H1 (cell line): ENCODE measurements at regions not wholly inside any gene's neighbourhood (a gene's known extent, or its start where the extent isn't known, plus 50 kb on each side); places are given as distances from the start of the nearest gene placed in this dataset.
A peak's percentile ranks its signal among the peaks of the same experiment; 100 is the strongest.

Source experiments
- CTCF ChIA-PET: fragments of 300-600 bp; sonication (Branson Sonifier 250); formaldehyde crosslinking; loops from one replicate; lab custom pipeline; 2021; ENCODE audit not compliant: partially characterized antibody; lab: Charles Lee
- POLR2A ChIA-PET: fragments of 300-600 bp; sonication (Branson Sonifier 250); formaldehyde crosslinking; loops from one replicate; lab custom pipeline; 2021; ENCODE audit warnings: inconsistent platforms; ENCODE audit not compliant: partially characterized antibody; lab: Charles Lee
- DNase-seq, 2 experiments: peaks; one replicate each; pipeline versions ENCODE4 v3.0.0 to v3.0.0-alpha.2; 2010 to 2022; ENCODE audit warnings: low spot score in 2 of 2, low read depth in 1 of 2, mixed read lengths in 1 of 2
- FAIRE-seq: peaks from 2 replicates; lab custom pipeline; 2011; peaks lifted over from hg19 to GRCh38; lab: Jason Lieb, UNC
- H2AFZ ChIP-seq: 2 replicates; pipeline ENCODE4 v1.8.1; 2012; ENCODE audit warnings: low read length, inconsistent platforms
- H2AK5ac ChIP-seq: 2 replicates; pipeline ENCODE4 v1.6.1; 2013; ENCODE audit warnings: low read depth, low read length
- H2BK120ac ChIP-seq: replicated peaks from 2 replicates; pipeline ENCODE3; 2013; ENCODE audit warnings: low read depth, low read length, inconsistent platforms
- H2BK12ac ChIP-seq: 2 replicates; pipeline ENCODE4 v1.6.1; 2013; ENCODE audit warnings: low read depth, low read length
- H2BK15ac ChIP-seq: 2 replicates; pipeline ENCODE4 v1.6.1; 2013; ENCODE audit warnings: low read length
- H2BK20ac ChIP-seq: 2 replicates; pipeline ENCODE4 v1.6.1; 2013; ENCODE audit warnings: low read length
- H2BK5ac ChIP-seq: 2 replicates; pipeline ENCODE4 v1.6.1; 2013; ENCODE audit warnings: low read depth, low read length
- H3K14ac ChIP-seq: 2 replicates; pipeline ENCODE4 v1.6.1; 2013; ENCODE audit warnings: inconsistent platforms; ENCODE audit not compliant: insufficient read length
- H3K18ac ChIP-seq: 2 replicates; pipeline ENCODE4 v1.6.1; 2013; ENCODE audit warnings: low read length; ENCODE audit errors: extremely low read depth
- H3K23ac ChIP-seq: 2 replicates; pipeline ENCODE4 v1.6.1; 2013; ENCODE audit warnings: inconsistent platforms; ENCODE audit not compliant: insufficient read length
- H3K23me2 ChIP-seq: 2 replicates; pipeline ENCODE4 v1.6.1; 2013; ENCODE audit warnings: low read depth, low read length
- H3K27ac ChIP-seq: 2 replicates; pipeline ENCODE4 v1.6.1; 2011; ENCODE audit warnings: low read depth, low read length, inconsistent platforms
- H3K27me3 ChIP-seq, 4 experiments: replicated peaks in 1 of 4; 1 replicate in 1 of 4; 2 replicates in 3 of 4; pipeline versions ENCODE4 v1.6.1 to v1.8.1; 2011 to 2013; ENCODE audit warnings: low read length in 3 of 4, mild to moderate bottlenecking in 3 of 4, inconsistent platforms in 2 of 4, mixed read lengths in 2 of 4, moderate library complexity in 1 of 4; ENCODE audit not compliant: control insufficient read depth in 3 of 4, insufficient read depth in 3 of 4; ENCODE audit errors: extremely low read depth in 1 of 4
- H3K36me3 ChIP-seq, 4 experiments: 2 replicates each; pipeline versions ENCODE4 v1.6.1 to v1.8.1; 2011 to 2013; ENCODE audit warnings: mild to moderate bottlenecking in 4 of 4, low read length in 3 of 4, moderate library complexity in 2 of 4, control low read depth in 1 of 4, inconsistent platforms in 1 of 4; ENCODE audit not compliant: insufficient read depth in 4 of 4, control insufficient read depth in 2 of 4
- H3K4ac ChIP-seq: replicated peaks from 2 replicates; pipeline ENCODE3; 2013; ENCODE audit warnings: low read length, low read depth, mixed read lengths, inconsistent platforms; ENCODE audit not compliant: insufficient read length
- H3K4me1 ChIP-seq, 4 experiments: replicated peaks in 1 of 4; 1 replicate in 1 of 4; 2 replicates in 3 of 4; pipeline versions ENCODE4 v1.6.1 to v1.8.1; 2011 to 2013; ENCODE audit warnings: low read length in 3 of 4, inconsistent platforms in 2 of 4, mixed read lengths in 1 of 4; ENCODE audit not compliant: insufficient read depth in 4 of 4, control insufficient read depth in 3 of 4
- H3K4me2 ChIP-seq, 2 experiments: 2 replicates each; pipeline versions ENCODE4 v1.6.1 to v1.8.1; 2011 to 2013; ENCODE audit warnings: low read depth in 2 of 2, low read length in 2 of 2, control low read depth in 1 of 2, inconsistent platforms in 1 of 2, mild to moderate bottlenecking in 1 of 2; ENCODE audit not compliant: insufficient read depth in 1 of 2
- H3K4me3 ChIP-seq, 4 experiments: fragments of 200-600, 300-600 bp in 1 of 4; sonication (generic), shearing (Covaris generic), sonication (Bioruptor Twin) in 1 of 4; 2 replicates each; pipeline versions ENCODE4 v1.5.1 to v1.8.1; 2011 to 2016; ENCODE audit warnings: low read length in 4 of 4, low read depth in 3 of 4, control low read depth in 2 of 4, inconsistent platforms in 2 of 4, mild to moderate bottlenecking in 2 of 4, mixed read lengths in 1 of 4, moderate library complexity in 1 of 4; ENCODE audit not compliant: insufficient read depth in 2 of 4; ENCODE audit errors: extremely low read depth in 1 of 4
- H3K56ac ChIP-seq: replicated peaks from 2 replicates; pipeline ENCODE3; 2013; ENCODE audit warnings: low read depth, mild to moderate bottlenecking, mixed read lengths, low read length, inconsistent platforms; ENCODE audit not compliant: insufficient read length
- H3K79me1 ChIP-seq: 2 replicates; pipeline ENCODE4 v1.6.1; 2013; ENCODE audit warnings: low read depth, low read length, control low read depth
- H3K79me2 ChIP-seq, 2 experiments: 2 replicates each; pipeline versions ENCODE4 v1.6.1 to v1.8.1; 2012 to 2013; ENCODE audit warnings: low read length in 2 of 2, mild to moderate bottlenecking in 2 of 2, inconsistent platforms in 1 of 2; ENCODE audit not compliant: insufficient read depth in 2 of 2, control insufficient read depth in 1 of 2
- H3K9ac ChIP-seq, 4 experiments: replicated peaks in 1 of 4; 1 replicate in 1 of 4; 2 replicates in 3 of 4; pipeline versions ENCODE4 v1.6.1 to v1.8.1; 2011 to 2013; ENCODE audit warnings: low read depth in 3 of 4, low read length in 3 of 4, control low read depth in 2 of 4, mild to moderate bottlenecking in 2 of 4, moderate library complexity in 2 of 4, inconsistent platforms in 1 of 4; ENCODE audit errors: extremely low read depth in 1 of 4
- H3K9me3 ChIP-seq, 2 experiments: 2 replicates each; pipeline versions ENCODE4 v1.6.1 to v1.8.1; 2012 to 2013; ENCODE audit warnings: mild to moderate bottlenecking in 2 of 2, moderate library complexity in 2 of 2, control low read depth in 1 of 2, inconsistent platforms in 1 of 2, low read depth in 1 of 2, low read length in 1 of 2, mixed read lengths in 1 of 2; ENCODE audit not compliant: insufficient read depth in 2 of 2
- H4K20me1 ChIP-seq, 2 experiments: replicated peaks in 1 of 2; 2 replicates each; pipeline versions ENCODE3 to v1.8.1; 2011 to 2013; ENCODE audit warnings: inconsistent platforms in 2 of 2, low read length in 2 of 2, mild to moderate bottlenecking in 1 of 2; ENCODE audit not compliant: insufficient read depth in 2 of 2, control insufficient read depth in 1 of 2
- H4K5ac ChIP-seq: 2 replicates; pipeline ENCODE4 v1.6.1; 2013; ENCODE audit warnings: low read length, low read depth, mixed read lengths, inconsistent platforms; ENCODE audit not compliant: insufficient read length
- H4K8ac ChIP-seq: 2 replicates; pipeline ENCODE4 v1.8.0; 2013; ENCODE audit warnings: mild to moderate bottlenecking, moderate library complexity, low read length, inconsistent platforms; ENCODE audit not compliant: insufficient read depth; ENCODE audit errors: extremely low read depth
- H4K91ac ChIP-seq: replicated peaks from 2 replicates; pipeline ENCODE3; 2013; ENCODE audit warnings: low read length, mixed read lengths, inconsistent platforms; ENCODE audit not compliant: insufficient read length
- CEBPB ChIP-seq: IDR thresholded peaks from 2 replicates; pipeline ENCODE4 v1.6.1; 2012; ENCODE audit warnings: low read depth, low read length
- NANOG ChIP-seq: IDR thresholded peaks from 2 replicates; pipeline ENCODE4 v1.6.1; 2011; ENCODE audit warnings: low read length, low read depth, mild to moderate bottlenecking, inconsistent platforms; ENCODE audit not compliant: insufficient read depth, poor library complexity, severe bottlenecking
- WGBS, 2 experiments: shearing (Covaris generic) in 1 of 2; methylation state at CpG; one replicate each; pipeline versions ENCODE4 v1.1.6 to v1.1.7; 2013 to 2015; ENCODE audit warnings: low lambda C conversion rate in 2 of 2, mixed read lengths in 2 of 2, inconsistent platforms in 1 of 2, low coverage in 1 of 2, missing lambda C conversion rate in 1 of 2; ENCODE audit not compliant: insufficient replicate concordance in 2 of 2, insufficient coverage in 1 of 2, insufficient read length in 1 of 2; ENCODE audit errors: extremely low coverage in 1 of 2, missing lambda C conversion rate in 1 of 2; 5-methylcytosine and 5-hydroxymethylcytosine counted together

DNA sequence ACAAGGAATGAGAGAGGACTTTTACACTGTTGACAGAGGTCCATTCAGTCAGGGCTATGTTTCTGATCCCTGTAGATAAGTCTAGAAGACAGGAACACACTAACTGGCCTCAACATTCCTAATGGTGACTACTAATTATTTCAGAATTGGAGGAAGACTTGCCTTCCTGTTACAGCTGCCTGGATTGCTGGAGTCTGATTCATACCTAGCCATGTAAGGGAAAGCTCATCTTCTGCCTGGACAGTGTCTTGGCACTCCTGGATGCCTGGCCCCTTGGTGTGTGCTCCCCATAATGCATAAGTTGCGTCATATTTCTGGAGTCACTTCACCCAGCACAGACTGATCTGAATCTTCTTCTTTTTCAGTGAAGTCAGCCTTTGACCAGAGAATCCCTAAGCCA lies 326.0 kb upstream of the RUNX1 start:
- H3K14ac ChIP-seq: no peak overlapping the region
- H2AFZ ChIP-seq: no peak overlapping the region
- H3K9ac ChIP-seq: no peak overlapping the region
- no peak overlapping the region for H3K4me2 ChIP-seq
- no peaks in the 10 kb centered on the region for H3K79me2 ChIP-seq
- no peak overlapping the region for H3K23ac ChIP-seq
- FAIRE-seq (no peak), DNase-seq (no peak)
- H3K27ac ChIP-seq: no peak overlapping the region
- H3K56ac ChIP-seq: no peak overlapping the region
- H2BK5ac ChIP-seq: no peak overlapping the region
- WGBS, 2 experiments: 100% methylated on average over 1 of the region's 1 CpG; no CpG with 5 or more reads in 1 of the 2 experiments
- TF ChIP-seq NANOG (no peak), CEBPB (0 out of 2 replicates have a peak, but pooled peaks have one; percentile 7)
- no peak overlapping the region for H2BK120ac ChIP-seq
- no peaks in the 10 kb centered on the region for H3K9me3 ChIP-seq
- H3K4me1 ChIP-seq: no peaks in the 10 kb centered on the region
- no peak overlapping the region for H3K4ac ChIP-seq
- H2AK5ac ChIP-seq: no peak overlapping the region
- no peak overlapping the region for H4K8ac ChIP-seq
- no peak overlapping the region for H2BK12ac ChIP-seq
- ChIA-PET CTCF (no interaction called here), POLR2A (no interaction called here)
- no peaks in the 10 kb centered on the region for H3K36me3 ChIP-seq
- no peaks in the 10 kb centered on the region for H3K23me2 ChIP-seq
- H3K27me3 ChIP-seq: no peaks in the 10 kb centered on the region
- H4K20me1 ChIP-seq: no peaks in the 10 kb centered on the region
- no peak overlapping the region for H3K4me3 ChIP-seq
- H2BK20ac ChIP-seq: no peak overlapping the region
- no peak overlapping the region for H2BK15ac ChIP-seq
- no peaks in the 10 kb centered on the region for H3K79me1 ChIP-seq
- no peak overlapping the region for H4K5ac ChIP-seq
- no peak overlapping the region for H3K18ac ChIP-seq
- no peak overlapping the region for H4K91ac ChIP-seq
